ENCODE measurements at regions not wholly inside any gene's neighbourhood (a gene's known extent, or its start where the extent isn't known, plus 50 kb on each side); places are given as distances from the start of the nearest gene placed in this dataset.
A peak's percentile ranks its signal among the peaks of the same experiment; 100 is the strongest.

GRCh38 chr4:137825505-137825904 is 293.2 kb upstream of the PCDH18 start:
- DNase-seq (no peak), ATAC-seq (ENCODE audit: insufficient read depth, low read depth) (no peak)
- no peak overlapping the region for H2AFZ ChIP-seq (ENCODE audit: low read depth, low read length)
- no peaks in the 10 kb centered on the region for H3K36me3 ChIP-seq (ENCODE audit: insufficient read depth, low read length)
- H4K20me1 ChIP-seq (ENCODE audit: insufficient read depth, low read length) = no peaks in the 10 kb centered on the region
- H3K27ac ChIP-seq (ENCODE audit: low read length) = no peak overlapping the region
- H3K4me2 ChIP-seq (ENCODE audit: insufficient read depth, low read length) = no peak overlapping the region
- TF ChIP-seq EZH2 (IDR thresholded peaks at IDR 0.05; ENCODE audit: borderline replicate concordance, low read depth, low read length, severe bottlenecking) (no peak), CTCF (IDR thresholded peaks at IDR 0.05; ENCODE audit: borderline replicate concordance, extremely low read depth, low read length, poor library complexity, severe bottlenecking) (no peak)
- no peak overlapping the region for H3K4me3 ChIP-seq (ENCODE audit: low read depth in 1 of 2, low read length in 2 of 2)
- H3K27me3 ChIP-seq (ENCODE audit: insufficient read depth, low read length, poor library complexity) = no peaks in the 10 kb centered on the region
- H3K79me2 ChIP-seq (ENCODE audit: insufficient read depth, low read length) = no peaks in the 10 kb centered on the region
- no peak overlapping the region for H3K9ac ChIP-seq (ENCODE audit: low read depth, low read length)
- no peaks in the 10 kb centered on the region for H3K4me1 ChIP-seq (ENCODE audit: insufficient read depth, low read length)
- no peaks in the 10 kb centered on the region for H3K9me3 ChIP-seq (ENCODE audit: insufficient read depth, low read length, severe bottlenecking)

GRCh38 chr4:137823007-137823406 is 290.7 kb upstream of the PCDH18 start:
- H3K4me1 ChIP-seq (ENCODE audit: insufficient read depth, low read length) = no peaks in the 10 kb centered on the region
- no peak overlapping the region for H3K4me3 ChIP-seq (ENCODE audit: low read depth in 1 of 2, low read length in 2 of 2)
- H4K20me1 ChIP-seq (ENCODE audit: insufficient read depth, low read length) = no peaks in the 10 kb centered on the region
- ATAC-seq (ENCODE audit: insufficient read depth, low read depth) (no peak), DNase-seq (no peak)
- no peak overlapping the region for H3K4me2 ChIP-seq (ENCODE audit: insufficient read depth, low read length)
- H2AFZ ChIP-seq (ENCODE audit: low read depth, low read length) = no peak overlapping the region
- no peak overlapping the region for H3K27ac ChIP-seq (ENCODE audit: low read length)
- H3K36me3 ChIP-seq (ENCODE audit: insufficient read depth, low read length) = no peaks in the 10 kb centered on the region
- no peaks in the 10 kb centered on the region for H3K27me3 ChIP-seq (ENCODE audit: insufficient read depth, low read length, poor library complexity)
- TF ChIP-seq CTCF (IDR thresholded peaks at IDR 0.05; ENCODE audit: borderline replicate concordance, extremely low read depth, low read length, poor library complexity, severe bottlenecking) (no peak), EZH2 (IDR thresholded peaks at IDR 0.05; ENCODE audit: borderline replicate concordance, low read depth, low read length, severe bottlenecking) (no peak)
- no peaks in the 10 kb centered on the region for H3K79me2 ChIP-seq (ENCODE audit: insufficient read depth, low read length)
- H3K9me3 ChIP-seq (ENCODE audit: insufficient read depth, low read length, severe bottlenecking) = no peaks in the 10 kb centered on the region
- no peak overlapping the region for H3K9ac ChIP-seq (ENCODE audit: low read depth, low read length)

- Histone ChIP-seq H3K27ac (ENCODE audit: low read length) (no peak overlapping the region), H3K9me3 (ENCODE audit: insufficient read depth, low read length, severe bottlenecking) (no peaks in the 10 kb centered on the region), H2AFZ (ENCODE audit: low read depth, low read length) (no peak overlapping the region), H3K4me1 (ENCODE audit: insufficient read depth, low read length) (no peaks in the 10 kb centered on the region), H4K20me1 (ENCODE audit: insufficient read depth, low read length) (no peaks in the 10 kb centered on the region), H3K9ac (ENCODE audit: low read depth, low read length) (no peak overlapping the region), H3K27me3 (ENCODE audit: insufficient read depth, low read length, poor library complexity) (no peaks in the 10 kb centered on the region), H3K4me3 (ENCODE audit: low read depth in 1 of 2, low read length in 2 of 2) (no peak overlapping the region), H3K36me3 (ENCODE audit: insufficient read depth, low read length) (no peaks in the 10 kb centered on the region), H3K79me2 (ENCODE audit: insufficient read depth, low read length) (no peaks in the 10 kb centered on the region), H3K4me2 (ENCODE audit: insufficient read depth, low read length) (no peak overlapping the region)
- ATAC-seq (ENCODE audit: insufficient read depth, low read depth) (peak; percentile 83), DNase-seq (peak; percentile 17)
- TF ChIP-seq CTCF (IDR thresholded peaks at IDR 0.05; ENCODE audit: borderline replicate concordance, extremely low read depth, low read length, poor library complexity, severe bottlenecking) = peak; percentile 63
- no peak for TF ChIP-seq EZH2 (IDR thresholded peaks at IDR 0.05; ENCODE audit: borderline replicate concordance, low read depth, low read length, severe bottlenecking)
Observed at GRCh38 chr4:137819964-137820383, 287.7 kb upstream of the PCDH18 start.

- Histone ChIP-seq H2AFZ (ENCODE audit: low read depth, low read length) (no peak overlapping the region), H3K27ac (ENCODE audit: low read length) (no peak overlapping the region)
- no peak for ATAC-seq (ENCODE audit: insufficient read depth, low read depth)
Observed at GRCh38 chr4:137812258-137812657, 280.0 kb upstream of the PCDH18 start.

More at GRCh38 chr4:137812258-137812657, 280.0 kb upstream of the PCDH18 start:
- Histone ChIP-seq H4K20me1 (ENCODE audit: insufficient read depth, low read length) (no peaks in the 10 kb centered on the region), H3K4me3 (ENCODE audit: low read depth in 1 of 2, low read length in 2 of 2) (no peak overlapping the region), H3K9me3 (ENCODE audit: insufficient read depth, low read length, severe bottlenecking) (no peaks in the 10 kb centered on the region), H3K4me2 (ENCODE audit: insufficient read depth, low read length) (no peak overlapping the region), H3K27me3 (ENCODE audit: insufficient read depth, low read length, poor library complexity) (no peaks in the 10 kb centered on the region), H3K79me2 (ENCODE audit: insufficient read depth, low read length) (no peaks in the 10 kb centered on the region), H3K4me1 (ENCODE audit: insufficient read depth, low read length) (no peaks in the 10 kb centered on the region), H3K9ac (ENCODE audit: low read depth, low read length) (no peak overlapping the region), H3K36me3 (ENCODE audit: insufficient read depth, low read length) (no peaks in the 10 kb centered on the region)
- no peak for TF ChIP-seq EZH2 (IDR thresholded peaks at IDR 0.05; ENCODE audit: borderline replicate concordance, low read depth, low read length, severe bottlenecking)
- TF ChIP-seq CTCF (IDR thresholded peaks at IDR 0.05; ENCODE audit: borderline replicate concordance, extremely low read depth, low read length, poor library complexity, severe bottlenecking) = no peak
- no peak for DNase-seq
